Medulla oblongata (tissue), 1 donor: ENCODE measurements at regions not wholly inside any gene's neighbourhood (a gene's known extent, or its start where the extent isn't known, plus 50 kb on each side); places are given as distances from the start of the nearest gene placed in this dataset.
"Not testable (repeated sequence)": the region's sequence is repeated elsewhere in the genome, so short reads cannot be mapped to it uniquely, and the experiment has no call there.

ENCODE experiments used
- DNase-seq: peaks from one replicate; pipeline ENCODE4 v3.0.0-alpha.2; 2015; ENCODE audit errors: extremely low spot score

- no peak for DNase-seq
These were observed 234.5 kb downstream of the TFAP2A start for GRCh38 chr6:10180138-10181074.

- no peak for DNase-seq
These were observed 237.2 kb downstream of the TFAP2A start for GRCh38 chr6:10177704-10178103.

- DNase-seq: no peak
These were observed 239.5 kb downstream of the TFAP2A start for GRCh38 chr6:10175362-10175761.

GRCh38 chr6:10174761-10175160 is 240.1 kb downstream of the TFAP2A start:
- DNase-seq: no peak

GRCh38 chr6:10174056-10174455 is 240.8 kb downstream of the TFAP2A start:
- DNase-seq: no peak

GRCh38 chr6:10171706-10172105 is 243.2 kb downstream of the TFAP2A start:
- not testable (repeated sequence) for DNase-seq

- no peak for DNase-seq
These were observed 244.1 kb downstream of the TFAP2A start for GRCh38 chr6:10170816-10171215.

GRCh38 chr6:10166031-10166430 is 248.8 kb downstream of the TFAP2A start:
- DNase-seq: no peak

GRCh38 chr6:10163203-10163962 is 251.5 kb downstream of the TFAP2A start:
- DNase-seq: no peak

- DNase-seq: no peak
These were observed 258.0 kb downstream of the TFAP2A start for GRCh38 chr6:10156875-10157274.

GRCh38 chr6:10154251-10154650 is 260.6 kb downstream of the TFAP2A start:
- no peak for DNase-seq

- no peak for DNase-seq
These were observed 263.5 kb downstream of the TFAP2A start for GRCh38 chr6:10151144-10151915.

GRCh38 chr6:10149603-10150002 is 265.3 kb downstream of the TFAP2A start:
- DNase-seq: no peak

GRCh38 chr6:10146715-10147451 is 268.0 kb downstream of the TFAP2A start:
- DNase-seq: peak; percentile 67

GRCh38 chr6:10144772-10145171 is 270.1 kb downstream of the TFAP2A start:
- no peak for DNase-seq

GRCh38 chr6:10141746-10142443 is 273.0 kb downstream of the TFAP2A start:
- no peak for DNase-seq

- no peak for DNase-seq
These were observed 274.1 kb downstream of the TFAP2A start for GRCh38 chr6:10140824-10141223.

- DNase-seq: no peak
These were observed 274.7 kb downstream of the TFAP2A start for GRCh38 chr6:10140136-10140535.

GRCh38 chr6:10138917-10139316 is 276.0 kb downstream of the TFAP2A start:
- DNase-seq: no peak

- DNase-seq: no peak
These were observed 278.2 kb downstream of the TFAP2A start for GRCh38 chr6:10136636-10137035.

- DNase-seq: not testable (repeated sequence)
These were observed 280.7 kb downstream of the TFAP2A start for GRCh38 chr6:10134185-10134584.
